ENCODE measurements at regions not wholly inside any gene's neighbourhood (a gene's known extent, or its start where the extent isn't known, plus 50 kb on each side); places are given as distances from the start of the nearest gene placed in this dataset.

DNA sequence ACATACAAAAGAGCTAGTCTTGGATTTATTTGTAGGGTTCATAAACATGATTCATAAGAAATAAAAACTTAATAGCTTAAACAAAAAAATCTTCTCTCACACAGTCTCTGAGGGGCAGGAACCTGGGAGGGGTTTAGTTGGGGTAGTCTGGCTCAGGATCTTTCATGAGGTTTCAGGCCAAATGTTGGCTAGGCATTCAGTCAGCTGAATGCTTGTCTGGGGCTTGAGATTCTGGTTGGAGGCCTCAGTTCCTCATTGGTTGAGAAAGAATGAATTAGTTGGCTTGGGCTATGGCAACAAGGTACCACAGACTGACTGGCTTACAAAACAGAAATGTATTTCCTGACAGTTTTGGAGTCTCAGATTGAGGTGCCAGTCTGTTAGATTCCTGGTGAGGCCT, 74.3 kb downstream of the ANKRD7 start:
- DNase-seq, result no peak

DNA sequence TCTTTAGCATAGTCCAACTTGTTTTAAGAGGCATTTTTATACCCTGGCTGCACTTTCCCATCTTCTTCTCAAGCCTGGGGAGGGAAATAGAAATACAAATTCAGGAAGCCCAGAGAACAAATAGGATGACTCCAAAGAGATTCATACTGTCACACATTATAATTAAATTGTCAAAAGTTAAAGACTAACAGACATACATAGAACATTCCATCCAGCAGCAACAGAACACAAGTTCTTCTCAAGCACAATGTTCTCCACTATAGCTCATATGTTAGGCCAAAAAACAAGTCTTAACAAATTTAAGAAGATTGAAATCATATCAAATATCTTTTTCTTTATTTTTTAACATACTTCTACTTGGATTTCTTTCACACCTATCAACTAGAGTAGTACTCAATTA, 75.7 kb downstream of the ANKRD7 start:
- DNase-seq, result no peak

DNA sequence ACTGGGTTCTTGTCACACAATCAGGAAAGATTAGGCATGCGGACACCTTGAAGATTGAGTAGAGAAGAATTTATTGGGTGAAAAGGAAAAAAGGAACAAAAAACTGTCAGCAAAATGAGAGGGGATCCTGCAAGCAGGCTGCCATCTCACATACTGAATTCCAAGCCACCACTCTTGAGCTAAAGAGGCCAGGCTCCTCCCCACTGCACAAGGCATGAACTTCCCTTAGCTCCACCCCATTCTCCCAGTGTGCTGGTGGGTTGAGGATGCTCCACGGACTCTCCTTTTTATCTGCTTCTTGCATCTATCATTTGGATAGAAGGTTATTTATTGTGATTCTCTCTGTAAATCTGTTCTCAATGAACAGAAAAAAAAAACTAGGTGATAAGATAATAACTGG, 79.6 kb downstream of the ANKRD7 start:
- no peak for DNase-seq

DNA sequence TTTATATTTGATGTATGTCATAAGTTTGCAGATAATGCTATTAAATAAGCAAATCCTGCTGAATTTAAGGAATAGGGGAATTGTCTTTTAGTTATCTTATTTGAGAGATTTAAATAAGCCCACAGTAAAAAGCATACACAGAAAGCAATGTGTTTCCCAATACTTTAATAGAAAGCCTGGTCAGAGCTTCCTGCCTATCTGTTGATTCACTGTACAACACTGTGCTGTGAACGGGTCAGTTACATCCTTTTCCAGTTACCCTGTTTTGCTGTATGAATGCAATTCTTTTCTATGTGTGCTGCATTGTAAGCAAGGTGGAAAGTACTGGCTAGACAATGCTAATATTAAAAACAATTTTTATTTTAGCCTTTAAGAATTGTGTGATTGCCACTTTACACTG, 81.2 kb downstream of the ANKRD7 start:
- no peak for DNase-seq

DNA sequence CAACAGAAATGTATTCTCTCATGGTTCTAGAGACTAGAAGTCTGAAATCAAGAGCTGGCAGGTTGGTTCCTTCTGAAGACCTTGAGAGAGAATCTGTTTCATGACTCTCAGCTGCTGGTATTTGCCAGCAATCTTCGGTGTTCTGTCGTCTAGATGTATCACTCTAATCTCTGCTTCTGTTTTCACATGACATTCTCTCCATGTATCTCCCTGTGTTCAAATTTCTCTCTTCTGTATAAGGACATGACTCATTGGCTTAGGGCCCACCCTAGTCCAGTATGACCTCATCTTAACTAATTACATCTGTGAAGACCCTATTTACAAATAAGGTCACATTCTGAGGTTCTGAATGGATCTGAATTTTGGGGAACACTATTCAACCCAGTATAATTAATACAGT, 82.3 kb downstream of the ANKRD7 start:
- no peak for DNase-seq

DNA sequence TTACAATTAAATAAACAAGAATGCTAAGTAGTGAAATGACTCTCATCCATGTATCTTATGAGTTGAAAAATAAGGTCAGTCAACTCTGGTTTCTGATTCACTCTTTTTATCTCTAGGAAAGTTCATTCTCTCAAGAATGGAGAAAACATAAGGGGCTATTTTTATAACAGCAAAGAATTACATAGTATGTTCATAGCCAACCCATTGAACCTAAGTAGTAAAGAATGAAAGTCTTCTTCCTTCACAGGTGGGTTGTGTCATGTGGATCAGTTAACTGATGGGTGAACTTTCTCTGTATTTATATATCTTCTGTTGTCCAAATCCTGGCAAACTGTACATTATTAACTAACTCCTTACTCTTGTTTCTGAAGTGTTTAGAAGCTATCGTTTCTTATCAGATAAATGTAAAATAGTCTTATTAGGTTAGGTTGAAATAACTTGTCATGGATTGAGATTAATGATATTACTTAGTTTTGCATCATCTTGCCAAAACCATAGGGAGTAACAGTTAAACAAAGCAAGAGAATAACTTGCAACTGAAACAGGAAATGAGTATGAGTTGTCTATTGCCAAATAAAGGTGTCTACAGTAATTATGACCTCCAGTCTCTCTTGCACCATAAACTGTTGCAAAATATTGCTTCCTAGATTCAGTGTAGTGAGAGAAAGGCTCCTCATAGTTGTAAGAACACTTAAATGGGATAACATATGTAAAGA, 86.8 kb downstream of the ANKRD7 start:
- DNase-seq, result no peak

DNA sequence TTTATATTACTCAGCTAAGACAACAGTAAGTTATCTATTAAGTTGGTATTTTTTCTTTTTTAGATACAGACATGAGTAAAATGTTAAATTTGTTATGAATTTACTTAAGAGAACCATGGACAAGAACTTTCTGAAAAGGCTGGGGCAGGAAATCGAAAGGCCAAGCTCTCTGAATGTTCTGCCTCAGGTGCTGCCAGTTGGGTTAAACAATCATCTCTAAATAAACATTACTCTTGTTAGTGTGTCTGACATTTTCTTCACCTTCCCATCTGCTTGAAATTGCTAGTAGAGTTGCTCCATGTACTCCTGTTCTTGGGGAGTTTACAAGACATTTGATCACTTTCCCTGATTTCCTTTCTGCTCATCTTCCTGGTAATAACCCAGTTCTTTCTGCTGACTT, 87.5 kb downstream of the ANKRD7 start:
- no peak for DNase-seq

DNA sequence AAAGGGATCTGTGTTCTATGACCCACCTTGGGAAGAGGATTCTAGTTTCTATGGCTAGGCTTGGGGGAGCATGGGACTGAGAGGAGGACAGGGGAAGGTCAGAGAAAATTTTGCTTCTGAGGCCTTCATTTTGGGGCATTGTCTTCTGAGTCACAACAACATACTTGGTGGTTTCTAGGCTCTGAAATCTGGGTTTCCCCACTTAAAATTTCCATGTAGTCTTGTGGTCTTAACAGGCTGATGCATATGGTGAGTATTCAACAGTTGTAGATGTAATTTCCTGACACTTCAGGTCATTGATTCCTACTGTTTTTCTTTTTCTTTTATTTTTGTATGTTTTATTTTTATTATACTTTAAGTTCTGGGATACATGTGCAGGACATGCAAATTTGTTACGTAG, 88.5 kb downstream of the ANKRD7 start:
- no peak for DNase-seq

DNA sequence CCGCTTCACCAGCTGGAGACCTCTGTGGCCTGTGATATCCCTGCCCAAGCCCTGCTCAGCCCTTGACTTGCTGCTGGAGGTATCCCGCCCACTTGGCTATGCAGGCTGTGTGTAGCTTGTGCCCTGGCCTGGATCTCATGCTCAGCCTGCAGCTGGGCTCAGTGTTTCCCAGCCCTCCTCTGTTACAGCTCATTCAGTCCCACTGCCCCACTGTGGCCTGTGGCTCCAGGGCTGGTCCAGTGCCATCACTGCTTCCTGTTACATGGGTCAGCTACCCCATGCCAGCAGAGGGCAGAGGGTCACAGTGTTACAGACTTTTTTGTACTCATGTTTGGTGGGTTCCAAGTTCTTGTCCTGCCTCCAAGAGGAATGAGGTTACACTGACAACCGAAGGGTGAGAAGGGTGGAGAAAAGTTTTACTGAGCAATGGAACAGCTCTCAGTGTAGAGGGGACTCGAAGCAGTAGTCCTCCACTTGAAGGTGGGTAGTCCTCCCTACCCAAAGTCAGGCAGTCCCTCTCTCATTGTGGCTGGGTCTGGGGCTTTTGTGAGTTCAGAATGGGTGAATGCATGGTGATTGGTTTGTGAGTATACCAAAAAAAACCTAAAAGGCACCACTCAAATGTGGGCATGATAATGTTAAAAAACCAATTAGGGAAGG, 100.4 kb downstream of the ANKRD7 start:
- no peak for DNase-seq

DNA sequence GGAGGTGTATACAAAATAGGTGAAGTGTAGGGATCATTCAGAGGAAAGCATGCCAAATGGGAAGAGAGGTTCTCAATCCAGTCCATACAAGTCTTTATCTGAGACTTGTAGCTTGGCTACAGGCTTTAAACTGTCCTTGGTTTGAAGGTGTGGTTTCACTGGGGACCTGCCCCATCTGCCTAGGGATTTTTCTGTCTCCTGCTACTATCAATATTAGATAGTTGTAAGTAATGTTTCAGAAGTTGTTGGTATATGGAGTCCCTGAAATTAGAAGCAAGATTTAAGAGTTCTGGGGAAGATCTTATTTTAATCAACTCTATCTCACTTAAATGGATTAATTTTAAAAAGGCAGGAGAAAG, 100.9 kb downstream of the ANKRD7 start:
- DNase-seq, result no peak

DNA sequence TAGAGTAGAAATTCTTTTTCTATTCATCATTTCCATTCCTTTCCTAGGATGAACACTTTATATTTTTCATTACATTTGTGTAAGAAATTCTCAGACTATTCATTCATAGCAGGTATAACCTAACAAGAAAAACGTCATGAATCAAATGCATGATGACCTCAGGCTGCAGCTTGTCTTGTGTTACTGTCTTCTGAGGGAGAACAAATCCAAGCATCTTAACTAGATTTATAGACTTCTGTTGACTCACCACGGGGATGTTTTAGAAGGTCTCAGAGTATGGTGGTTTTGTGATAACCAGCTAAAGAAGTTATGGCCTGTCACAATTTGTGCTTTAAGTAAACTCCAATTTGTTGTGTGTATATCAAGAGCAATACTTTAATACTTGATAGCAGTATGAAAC, 102.7 kb downstream of the ANKRD7 start:
- no peak for DNase-seq

DNA sequence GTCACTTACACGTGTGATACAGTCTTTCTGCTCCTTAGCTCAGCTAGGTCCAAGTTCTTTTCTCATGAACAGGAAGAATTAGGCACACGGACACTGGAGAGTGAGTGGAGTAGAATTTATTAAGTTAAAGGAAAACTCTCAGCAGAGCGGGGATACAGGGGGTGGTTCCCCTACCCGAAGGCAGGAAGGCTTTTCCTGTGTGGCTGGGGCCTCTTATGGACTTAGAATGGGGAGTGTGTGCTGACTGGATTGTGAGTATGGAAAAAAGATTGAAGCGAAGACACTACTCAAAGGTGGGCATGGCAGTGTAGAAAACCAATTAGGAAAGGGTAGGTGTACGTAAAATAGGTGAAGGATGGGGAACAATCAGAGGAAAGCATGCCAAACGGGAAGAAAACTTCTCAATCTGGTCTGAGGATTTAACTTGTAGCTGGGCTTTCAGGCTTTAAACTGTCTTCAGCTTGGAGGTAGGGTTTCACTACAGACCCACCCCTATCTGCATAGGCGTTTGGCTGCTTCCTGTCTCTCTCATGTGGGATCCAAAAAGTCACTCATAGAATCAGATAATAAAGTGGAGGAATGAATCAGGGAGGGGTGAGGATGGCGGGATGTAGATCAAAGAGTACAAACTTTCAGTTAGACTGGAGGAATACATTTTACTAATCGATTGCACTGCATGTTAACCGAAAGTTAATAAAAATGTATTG, 104.2 kb downstream of the ANKRD7 start:
- DNase-seq, result no peak

DNA sequence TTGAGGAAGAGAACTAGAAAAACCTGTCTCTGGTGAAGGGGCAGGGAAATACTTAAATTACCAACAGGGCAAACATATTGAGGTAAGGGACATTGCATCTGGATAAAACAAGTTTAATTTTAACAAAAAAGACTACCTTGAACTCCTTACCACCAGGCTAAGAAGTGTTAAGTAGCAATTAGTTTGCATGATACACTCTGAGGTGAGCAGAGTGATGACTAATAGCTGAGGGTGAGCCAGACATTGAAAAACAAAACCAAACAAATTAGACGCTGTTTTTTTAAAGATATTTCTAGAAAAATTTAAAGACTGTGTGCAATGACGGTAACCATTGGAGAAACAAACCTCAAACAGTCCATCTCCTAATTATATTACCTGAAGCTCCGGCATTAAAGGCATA, 105.9 kb downstream of the ANKRD7 start:
- no peak for DNase-seq

DNA sequence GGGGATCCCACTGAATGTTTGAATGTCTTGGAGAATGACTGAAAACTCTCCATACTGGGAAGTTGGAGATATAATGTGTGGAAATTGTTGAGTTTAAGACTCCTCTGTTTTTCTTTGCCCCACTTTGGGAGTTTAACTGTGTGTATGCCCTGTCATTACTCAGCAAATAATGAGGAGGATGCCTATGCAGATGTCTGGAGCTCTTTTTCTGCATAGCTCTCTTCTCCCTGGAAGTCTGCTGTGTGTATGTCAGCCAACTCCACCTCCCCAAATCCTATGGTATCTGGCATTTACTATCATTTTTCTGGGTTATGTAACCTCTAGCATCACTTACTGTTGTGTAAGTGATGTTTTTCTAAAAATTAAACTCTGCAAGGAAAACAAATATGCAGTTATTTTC, 122.2 kb downstream of the ANKRD7 start:
- no peak for DNase-seq

DNA sequence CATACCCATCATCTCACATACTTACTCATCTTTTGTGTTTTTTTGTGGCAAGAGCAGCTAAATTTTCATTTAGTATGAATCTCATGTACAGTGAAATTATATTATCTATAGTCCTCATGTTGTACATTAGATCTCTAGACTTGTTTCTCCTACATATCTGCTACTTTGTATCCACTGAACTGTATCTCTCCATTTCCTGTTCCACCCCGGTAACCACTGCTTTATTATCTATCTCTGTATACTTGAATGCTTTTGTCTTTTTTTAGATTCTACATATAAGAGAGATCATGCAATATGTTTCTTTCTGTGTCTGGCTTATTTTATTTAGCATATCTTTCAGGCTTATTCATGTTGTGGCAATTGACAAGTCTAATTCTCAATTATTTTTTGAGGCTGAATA, 125.1 kb downstream of the ANKRD7 start:
- DNase-seq, result no peak

DNA sequence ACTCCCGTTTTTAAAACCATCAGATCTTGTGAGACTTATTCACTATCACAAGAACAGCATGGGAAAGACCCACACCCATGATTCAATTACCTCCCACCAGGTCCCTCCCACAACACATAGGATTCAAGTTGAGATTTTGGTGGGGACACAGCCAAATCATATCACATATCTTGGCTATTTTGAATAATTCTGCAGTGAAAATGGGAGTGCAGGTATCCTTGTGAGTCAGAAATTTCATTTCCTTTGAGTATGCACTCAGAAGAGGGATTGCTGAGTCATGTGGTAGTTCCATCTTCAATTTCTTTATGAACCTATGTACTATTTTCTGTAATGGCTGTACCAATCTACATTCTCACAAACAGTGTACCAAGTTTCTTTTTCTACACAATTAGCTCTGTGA, 125.8 kb downstream of the ANKRD7 start:
- DNase-seq, result no peak

DNA sequence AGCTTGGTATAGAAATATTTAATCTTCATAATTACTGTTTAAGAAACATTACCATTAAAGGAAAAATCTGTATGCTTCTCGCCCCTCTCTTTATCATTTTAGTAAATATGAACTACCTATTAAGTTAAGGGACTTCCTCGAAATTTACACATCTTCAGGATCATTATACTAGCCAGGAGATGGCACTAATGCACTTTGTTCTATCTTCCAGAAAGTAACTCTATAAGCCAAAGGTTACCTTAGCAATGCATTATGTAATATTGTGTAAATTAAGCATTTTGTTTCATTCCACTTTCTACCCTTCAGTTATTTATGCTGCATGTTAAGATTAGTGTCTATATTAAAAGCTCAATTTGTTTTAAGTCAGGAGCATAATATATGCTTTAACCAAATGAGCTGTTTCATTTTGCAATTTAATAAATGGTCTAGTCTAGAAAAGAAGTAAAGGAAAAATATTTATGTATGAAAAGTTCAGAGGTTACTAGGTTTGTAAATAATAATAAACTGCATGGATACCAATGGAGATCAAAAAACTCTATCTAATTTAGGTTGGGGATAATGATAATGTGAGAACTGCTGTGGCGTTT, 128.5 kb downstream of the ANKRD7 start:
- DNase-seq, result no peak

DNA sequence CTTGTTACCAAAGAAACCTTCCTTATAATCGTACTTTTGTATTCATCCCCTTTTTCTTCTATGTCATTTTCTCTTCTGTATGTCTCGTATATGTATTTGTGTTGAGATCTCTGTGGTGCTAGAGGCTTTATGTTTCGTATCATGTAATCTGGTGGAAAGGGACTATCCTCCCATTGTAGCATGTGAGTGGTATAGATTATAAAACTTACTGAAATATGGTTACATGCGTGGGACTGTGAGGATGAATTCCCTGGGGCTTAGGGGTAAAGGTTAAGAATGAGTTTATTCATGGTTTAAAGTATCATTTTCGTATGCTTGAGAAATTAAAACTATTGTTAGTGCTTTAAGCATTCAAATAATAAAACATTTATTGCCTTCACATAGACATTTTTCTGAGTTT, 141.9 kb downstream of the ANKRD7 start:
- DNase-seq, result no peak

DNA sequence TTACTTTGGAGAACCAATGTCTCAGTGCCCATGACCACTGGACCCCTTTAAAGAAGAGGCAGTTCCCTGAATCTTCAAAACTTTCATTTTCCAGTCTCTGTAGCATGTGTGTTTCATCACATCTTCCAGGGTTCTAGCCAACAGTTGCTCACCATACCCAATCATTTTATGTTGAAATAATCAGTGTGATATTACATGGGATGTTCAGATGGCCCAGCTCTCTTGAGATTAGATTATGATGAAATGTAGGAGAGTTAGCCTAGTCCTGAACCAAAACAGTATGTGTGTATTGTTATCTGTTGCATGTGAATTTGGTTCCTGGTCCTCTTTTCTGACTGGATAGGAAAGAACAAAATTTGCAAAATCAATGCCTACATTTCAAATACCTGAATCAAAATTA, 144.5 kb downstream of the ANKRD7 start:
- no peak for DNase-seq

DNA sequence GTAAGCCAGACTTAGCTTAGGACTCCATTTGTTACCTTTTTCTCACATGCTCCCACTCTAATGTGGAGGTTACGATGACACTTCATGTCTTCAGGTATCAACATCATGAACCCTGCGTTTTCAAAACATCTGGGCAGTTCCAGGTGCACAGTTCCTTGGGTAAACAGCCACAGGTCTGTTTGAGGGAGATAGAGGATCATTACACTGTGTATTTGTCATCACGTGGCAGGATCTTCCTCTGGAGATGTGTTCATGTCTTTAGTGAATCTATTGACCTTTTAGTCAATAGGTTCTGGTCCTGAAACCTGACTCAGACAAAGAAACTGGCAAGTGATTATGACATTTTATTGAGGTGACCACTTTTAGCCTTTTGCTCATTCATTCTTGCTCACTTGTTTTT, 145.5 kb downstream of the ANKRD7 start:
- DNase-seq, result no peak

DNA sequence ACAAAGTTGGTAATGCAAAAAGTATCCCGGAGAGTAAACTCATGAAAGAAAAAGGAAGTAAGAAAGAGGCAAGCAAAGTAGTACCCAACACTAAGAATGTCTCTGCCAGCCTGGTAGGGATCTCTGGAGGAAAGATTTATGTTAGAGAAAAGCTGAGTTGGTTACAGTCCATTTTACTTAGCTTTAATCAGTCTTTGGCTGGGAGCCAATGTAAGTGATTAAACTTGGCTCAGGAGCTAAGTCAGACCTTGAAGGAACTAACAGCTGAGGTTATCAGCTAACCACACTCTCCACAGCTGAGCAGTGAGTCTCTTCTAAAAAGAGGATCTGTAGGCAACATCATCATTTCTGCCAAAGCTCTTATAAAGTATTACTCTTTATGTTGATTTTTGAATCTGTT, 148.0 kb downstream of the ANKRD7 start:
- peak; percentile 37 for DNase-seq

DNA sequence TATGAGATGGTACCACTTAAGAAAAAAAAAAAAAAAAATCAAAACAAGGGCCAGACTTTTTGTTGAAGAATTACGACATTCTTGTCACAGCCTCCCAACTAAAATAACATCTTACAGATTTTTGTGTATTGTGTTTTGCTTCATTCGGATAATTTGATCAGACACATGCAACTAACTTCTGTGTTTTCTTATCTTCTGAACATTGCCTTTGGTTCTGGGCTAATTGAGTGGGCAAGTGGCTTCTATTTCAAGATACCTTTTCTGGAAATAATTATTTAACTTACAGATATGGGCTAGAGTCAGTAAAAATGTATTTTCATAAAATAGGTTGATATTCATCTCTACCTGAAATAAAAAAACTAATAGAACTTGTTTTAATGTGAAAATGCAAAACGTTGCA, 165.1 kb downstream of the ANKRD7 start:
- no peak for DNase-seq

DNA sequence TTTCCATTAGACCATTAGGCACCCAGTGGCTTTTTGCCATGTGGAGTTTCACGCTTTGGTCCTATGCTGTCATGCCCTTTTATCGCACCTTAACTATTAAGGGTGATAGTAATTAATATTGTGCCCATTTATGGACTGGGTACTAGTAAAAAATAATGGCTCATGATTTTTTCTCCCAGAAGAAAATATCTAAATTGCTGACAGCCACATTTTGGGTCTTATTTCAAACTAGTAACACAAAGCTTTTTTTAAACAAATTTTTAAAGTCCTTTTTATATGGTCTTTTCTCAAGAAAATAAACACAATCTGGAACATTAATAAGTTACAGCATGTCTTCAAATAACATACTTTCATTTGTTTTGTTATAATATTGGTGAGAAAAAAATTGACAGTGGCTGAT, 179.7 kb downstream of the ANKRD7 start:
- DNase-seq, result no peak

DNA sequence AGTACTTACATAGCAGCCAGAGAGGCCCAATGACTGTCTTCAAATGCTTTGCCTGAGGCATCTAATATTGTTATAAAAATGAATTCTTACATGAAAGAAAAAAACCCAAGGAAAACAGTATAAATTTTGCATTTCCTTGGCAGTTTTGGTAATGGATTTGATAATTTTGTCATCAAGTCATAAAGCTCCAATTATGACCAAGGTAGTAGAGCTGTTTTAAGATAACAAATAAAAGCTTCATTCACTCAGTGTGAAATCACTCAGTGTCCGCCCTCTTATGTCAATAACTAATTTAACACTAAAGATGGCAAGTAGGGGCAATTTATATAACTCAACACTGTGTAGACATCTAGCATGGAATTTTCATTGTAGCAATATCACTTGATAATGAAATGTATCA, 193.9 kb downstream of the ANKRD7 start:
- DNase-seq, result no peak
